Pancreas (tissue), 10 donors: ENCODE measurements at regions not wholly inside any gene's neighbourhood (a gene's known extent, or its start where the extent isn't known, plus 50 kb on each side); places are given as distances from the start of the nearest gene placed in this dataset.

Experiments
- ATAC-seq, 4 donors: fragments of 200-7000 bp; cut with Tn5 transposase; one replicate each; pipeline versions ENCODE4 v1.8.0 to v1.9.1; 2020; ENCODE audit warnings: mild to moderate bottlenecking in 4 of 4, moderate library complexity in 4 of 4
- DNase-seq, 6 donors: peaks; one replicate each; pipeline ENCODE4 v3.0.0-alpha.2; 2020
- FAIRE-seq: peaks from 2 replicates; lab custom pipeline; 2012; peaks lifted over from hg19 to GRCh38; lab: Jason Lieb, UNC
- H3K27ac ChIP-seq, 4 donors: fragments of 200-600 bp; sonication (generic); 1 replicate in 3 of 4; 2 replicates in 1 of 4; pipeline versions ENCODE4 v1.5.0 to v1.8.0; 2020
- H3K27me3 ChIP-seq, 4 donors: fragments of 200-600 bp; one replicate each; pipeline ENCODE4 v1.8.0; 2021
- H3K36me3 ChIP-seq, 3 donors: fragments of 200-600 bp; sonication (generic) in 1 of 3; one replicate each; pipeline versions ENCODE4 v1.5.0 to v1.8.0; 2020 to 2021
- H3K4me1 ChIP-seq, 3 donors: fragments of 200-600 bp; one replicate each; pipeline ENCODE4 v1.8.0; 2021
- H3K4me3 ChIP-seq, 4 donors: fragments of 200-600 bp; sonication (generic) in 2 of 4; one replicate each; pipeline versions ENCODE4 v1.5.0 to v1.8.0; 2020 to 2021
- H3K9me3 ChIP-seq, 4 donors: fragments of 200-600 bp; one replicate each; pipeline ENCODE4 v1.8.0; 2021
- WGBS, 2 donors: extraction: QIAGEN DNeasy Blood & Tissue Kit; methylation state at CpG; one replicate each; pipeline ENCODE4 v1.1.7; 2013; 5-methylcytosine and 5-hydroxymethylcytosine counted together
- intact Hi-C, 3 donors: fragments of 100-400 bp; cut with DNase I; formaldehyde crosslinking; loops; one replicate each; pipeline versions ENCODE4 v1.11.1 to v1.14.2; 2022
- TF ChIP-seq, protein P1 (sequence below), 4 donors: fragments of 200-600 bp; sonication (generic) in 3 of 4; IDR thresholded peaks; one replicate each; pipeline versions ENCODE4 v1.5.0 to v1.8.0; 2021; ENCODE audit warnings: antibody characterized with exemption in 4 of 4
- donor health status: healthy with polysubstance abuse.
- donor health status: DM: no; HTN: no; CAD: no; lungs with moderate emphysema.
- donor health status: DM: no; HTN: no; CAD: no.
- donor health status: control.
- donor health status: control.
- donor health status: Bipolar disorder and iron deficiency.
- donor health status: DM: yes; HTN: yes; CAD: no.
- donor health status: DM: no; HTN: no; CAD: no.
- donor health status: DM: no; HTN: no; CAD: no.
- donor health status: DM: yes; HTN: yes; CAD: no.

DNA sequence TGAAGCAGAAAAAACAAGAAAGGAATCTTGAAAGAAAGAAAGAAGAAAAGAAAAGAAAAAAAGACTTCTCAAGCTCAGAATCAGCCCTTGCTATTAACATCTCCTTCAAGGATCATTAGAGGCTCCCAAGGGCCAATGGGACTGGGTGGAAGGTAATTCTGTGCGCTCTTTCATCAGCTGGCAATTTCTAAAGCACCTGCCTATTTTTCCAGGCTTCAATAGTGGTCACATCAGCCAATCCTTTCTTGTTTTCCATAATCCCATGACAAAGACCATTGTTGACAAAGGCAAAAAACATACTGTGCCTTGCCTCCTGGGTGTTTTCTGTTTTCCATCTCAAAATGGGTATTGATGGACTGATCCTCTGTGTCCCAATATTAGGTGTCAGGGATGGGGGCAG, 88.2 kb upstream of the TSC22D1 start:
- no peaks in the 10 kb centered on the region for H3K9me3 ChIP-seq
- DNase-seq: no peak
- 93 to 95% methylated on average over 1 of the region's 1 CpG for WGBS, 2 donors
- no peak for ATAC-seq
- H3K36me3 ChIP-seq: no peaks in the 10 kb centered on the region
- intact Hi-C loops: no loop called here
- H3K4me1 ChIP-seq: no peaks in the 10 kb centered on the region
- TF ChIP-seq, protein P1, sequence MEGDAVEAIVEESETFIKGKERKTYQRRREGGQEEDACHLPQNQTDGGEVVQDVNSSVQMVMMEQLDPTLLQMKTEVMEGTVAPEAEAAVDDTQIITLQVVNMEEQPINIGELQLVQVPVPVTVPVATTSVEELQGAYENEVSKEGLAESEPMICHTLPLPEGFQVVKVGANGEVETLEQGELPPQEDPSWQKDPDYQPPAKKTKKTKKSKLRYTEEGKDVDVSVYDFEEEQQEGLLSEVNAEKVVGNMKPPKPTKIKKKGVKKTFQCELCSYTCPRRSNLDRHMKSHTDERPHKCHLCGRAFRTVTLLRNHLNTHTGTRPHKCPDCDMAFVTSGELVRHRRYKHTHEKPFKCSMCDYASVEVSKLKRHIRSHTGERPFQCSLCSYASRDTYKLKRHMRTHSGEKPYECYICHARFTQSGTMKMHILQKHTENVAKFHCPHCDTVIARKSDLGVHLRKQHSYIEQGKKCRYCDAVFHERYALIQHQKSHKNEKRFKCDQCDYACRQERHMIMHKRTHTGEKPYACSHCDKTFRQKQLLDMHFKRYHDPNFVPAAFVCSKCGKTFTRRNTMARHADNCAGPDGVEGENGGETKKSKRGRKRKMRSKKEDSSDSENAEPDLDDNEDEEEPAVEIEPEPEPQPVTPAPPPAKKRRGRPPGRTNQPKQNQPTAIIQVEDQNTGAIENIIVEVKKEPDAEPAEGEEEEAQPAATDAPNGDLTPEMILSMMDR (IDR thresholded peaks at IDR 0.05): no peak
- no peaks in the 10 kb centered on the region for H3K27me3 ChIP-seq
- no peak overlapping the region for H3K27ac ChIP-seq
- no peak overlapping the region for H3K4me3 ChIP-seq
- FAIRE-seq: no peak

DNA sequence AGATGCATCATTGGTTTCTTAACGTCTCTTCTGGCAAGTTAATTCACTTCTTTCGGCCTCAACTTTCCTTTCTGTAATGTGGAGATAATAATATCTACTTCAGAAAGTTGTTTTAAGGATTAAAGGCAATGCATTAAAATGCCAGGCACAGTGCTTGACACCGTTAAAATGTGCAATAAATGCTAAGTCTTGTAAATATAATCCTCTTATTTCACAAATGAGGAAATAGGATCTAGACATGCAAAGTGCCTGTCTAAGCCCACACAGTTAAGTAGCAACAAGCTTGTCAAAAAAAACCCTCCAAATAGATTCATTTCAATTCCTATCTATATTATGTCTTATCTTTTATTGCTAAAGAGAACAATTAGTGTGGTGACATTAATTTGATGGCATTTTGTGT, 86.4 kb upstream of the TSC22D1 start:
- no peaks in the 10 kb centered on the region for H3K4me1 ChIP-seq
- H3K27me3 ChIP-seq: no peaks in the 10 kb centered on the region
- WGBS, 2 donors: 71 to 85% methylated on average over 3 of the region's 3 CpGs
- FAIRE-seq (no peak), ATAC-seq (no peak), DNase-seq (no peak)
- H3K9me3 ChIP-seq: no peaks in the 10 kb centered on the region
- intact Hi-C loops: no loop called here
- TF ChIP-seq, protein P1 (IDR thresholded peaks at IDR 0.05): no peak
- H3K4me3 ChIP-seq: no peak overlapping the region
- H3K27ac ChIP-seq: no peak overlapping the region
- no peaks in the 10 kb centered on the region for H3K36me3 ChIP-seq

DNA sequence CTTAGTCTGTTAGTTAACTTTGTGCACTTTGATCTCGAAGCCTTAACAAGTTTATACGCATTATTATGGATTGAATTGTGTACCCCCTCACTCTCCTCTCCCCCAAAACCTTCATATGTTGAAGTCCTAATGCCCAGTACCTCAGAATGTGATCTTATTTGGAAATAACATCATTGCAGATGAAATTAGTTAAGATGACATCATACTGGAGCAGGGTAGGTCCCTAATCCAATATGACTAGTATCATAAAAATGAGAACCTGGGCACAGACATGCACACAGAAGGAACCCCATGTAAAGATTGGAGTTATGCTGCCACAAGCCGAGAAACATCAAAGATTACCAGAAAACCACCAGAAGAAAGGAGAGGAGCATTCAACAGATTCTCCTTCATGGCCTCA, 85.8 kb upstream of the TSC22D1 start:
- TF ChIP-seq, protein P1 (IDR thresholded peaks at IDR 0.05): no peak

DNA sequence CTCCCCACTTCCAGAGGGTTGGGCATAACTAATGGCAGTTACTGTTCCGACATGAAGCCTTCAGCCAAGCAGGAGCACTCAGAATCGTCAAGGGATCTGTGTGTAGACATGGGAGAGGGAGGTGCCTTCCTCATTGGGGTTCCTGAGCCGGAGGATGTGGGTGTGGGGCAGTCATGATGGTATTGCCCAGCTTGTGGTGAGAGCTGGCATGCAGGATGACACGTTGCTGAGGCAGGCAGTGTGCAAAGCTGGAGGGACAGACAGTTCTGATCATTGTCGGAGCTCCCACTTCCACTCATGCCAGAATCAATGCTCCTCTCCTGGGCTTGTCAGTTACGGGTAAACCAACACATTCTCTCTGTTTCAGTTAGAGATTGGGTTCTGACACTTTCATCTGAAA, 83.9 kb upstream of the TSC22D1 start:
- H3K9me3 ChIP-seq: no peaks in the 10 kb centered on the region
- TF ChIP-seq, protein P1 (IDR thresholded peaks at IDR 0.05): no peak
- no peak overlapping the region for H3K4me3 ChIP-seq

More for the DNA sequence above, 85.8 kb upstream of the TSC22D1 start:
- DNase-seq: no peak
- FAIRE-seq: no peak
- 82 to 86% methylated on average over 3 of the region's 3 CpGs for WGBS, 2 donors
- no peaks in the 10 kb centered on the region for H3K9me3 ChIP-seq
- no peak overlapping the region for H3K27ac ChIP-seq
- no peak overlapping the region for H3K4me3 ChIP-seq
- intact Hi-C loops: no loop called here
- H3K4me1 ChIP-seq: no peaks in the 10 kb centered on the region
- H3K27me3 ChIP-seq: no peaks in the 10 kb centered on the region
- no peak for ATAC-seq
- H3K36me3 ChIP-seq: no peaks in the 10 kb centered on the region

DNA sequence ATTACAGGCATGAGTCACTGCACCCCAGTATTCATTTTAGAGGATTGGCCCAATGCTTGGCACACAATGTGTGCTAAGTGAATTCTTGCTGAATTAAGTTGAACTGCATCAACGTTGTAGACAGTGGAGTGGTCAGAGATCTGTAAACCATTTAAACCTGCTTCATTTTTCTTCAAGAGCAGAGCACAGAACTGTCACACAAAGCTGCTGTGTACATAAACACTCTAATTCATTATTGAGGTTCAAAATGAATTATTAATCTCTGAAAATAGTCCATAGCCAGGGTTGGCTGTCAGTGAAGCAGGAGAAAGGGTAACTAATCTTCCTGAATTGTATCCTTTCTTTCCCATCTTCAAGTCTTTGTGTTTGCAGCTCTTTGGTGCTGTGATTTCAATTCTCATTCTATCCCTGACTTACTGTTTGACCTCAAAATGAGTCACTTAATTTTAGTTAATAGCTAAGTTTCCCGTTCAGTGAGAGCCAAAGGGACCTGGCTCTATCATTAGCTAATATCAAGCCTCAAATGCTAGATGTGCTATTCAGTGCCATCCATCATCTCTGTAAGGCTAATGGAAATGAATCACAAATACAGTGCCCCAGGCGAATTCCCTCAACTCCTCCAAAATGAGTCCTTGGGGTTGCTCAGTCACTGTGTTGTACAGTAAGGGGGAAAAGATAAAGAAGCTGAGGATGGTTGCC, 77.0 kb upstream of the TSC22D1 start:
- TF ChIP-seq, protein P1 (IDR thresholded peaks at IDR 0.05): no peak
- FAIRE-seq (no peak), ATAC-seq (peak in 2 of 4 donors; percentile 17 to 45), DNase-seq (no peak)
- intact Hi-C loops: no loop called here
- Histone ChIP-seq H3K36me3 (no peaks in the 10 kb centered on the region), H3K27ac (no peak overlapping the region), H3K27me3 (no peaks in the 10 kb centered on the region), H3K4me3 (no peak overlapping the region), H3K4me1 (no peaks in the 10 kb centered on the region), H3K9me3 (no peaks in the 10 kb centered on the region)
- 34 to 45% methylated on average over 3 of the region's 3 CpGs for WGBS, 2 donors

More for the DNA sequence above, 83.9 kb upstream of the TSC22D1 start:
- DNase-seq (no peak), ATAC-seq (no peak), FAIRE-seq (no peak)
- 59 to 61% methylated on average over 6 of the region's 6 CpGs for WGBS, 2 donors
- no peaks in the 10 kb centered on the region for H3K4me1 ChIP-seq
- intact Hi-C loops: no loop called here
- no peak overlapping the region for H3K27ac ChIP-seq
- H3K36me3 ChIP-seq: no peaks in the 10 kb centered on the region
- no peaks in the 10 kb centered on the region for H3K27me3 ChIP-seq
